Parathyroid adenoma (tissue), 2 donors: ENCODE measurements at regions not wholly inside any gene's neighbourhood (a gene's known extent, or its start where the extent isn't known, plus 50 kb on each side); places are given as distances from the start of the nearest gene placed in this dataset.

Experiments
- H2AFZ ChIP-seq: fragments of 300-600 bp; sonication (generic); one replicate; pipeline ENCODE4 v1.7.0; 2017; ENCODE audit warnings: antibody characterized with exemption, mild to moderate bottlenecking
- H3K27ac ChIP-seq: fragments of 300-600 bp; sonication (generic); one replicate; pipeline ENCODE4 v1.7.0; 2017
- H3K27me3 ChIP-seq: fragments of 300-600 bp; sonication (generic); one replicate; pipeline ENCODE4 v1.7.0; 2017; ENCODE audit warnings: low read length; ENCODE audit not compliant: control insufficient read depth, insufficient read depth
- H3K36me3 ChIP-seq: fragments of 300-600 bp; sonication (generic); one replicate; pipeline ENCODE4 v1.7.0; 2017; ENCODE audit warnings: low read length; ENCODE audit not compliant: control insufficient read depth, insufficient read depth
- H3K4me1 ChIP-seq: fragments of 300-600 bp; sonication (generic); one replicate; pipeline ENCODE4 v1.7.0; 2017; ENCODE audit warnings: control low read depth
- H3K4me2 ChIP-seq: fragments of 300-600 bp; sonication (generic); one replicate; pipeline ENCODE4 v1.7.0; 2017; ENCODE audit warnings: low read length
- H3K4me3 ChIP-seq: fragments of 300-600 bp; sonication (generic); one replicate; pipeline ENCODE4 v1.7.0; 2017; ENCODE audit warnings: low read depth, low read length
- H3K79me2 ChIP-seq: fragments of 300-600 bp; sonication (generic); one replicate; pipeline ENCODE4 v1.7.0; 2017; ENCODE audit warnings: control low read depth
- H3K9ac ChIP-seq: fragments of 300-600 bp; sonication (generic); one replicate; pipeline ENCODE4 v1.7.0; 2017; ENCODE audit warnings: mild to moderate bottlenecking
- H3K9me3 ChIP-seq: fragments of 300-600 bp; sonication (generic); one replicate; pipeline ENCODE4 v1.7.0; 2017; ENCODE audit warnings: low read length; ENCODE audit not compliant: control insufficient read depth
- CTCF ChIP-seq: fragments of 300-600 bp; sonication (generic); IDR thresholded peaks from one replicate; pipeline ENCODE4 v1.7.0; 2017; ENCODE audit warnings: antibody characterized with exemption, mild to moderate bottlenecking
- donor health status: primary hyperparathyroidism.

- H3K9ac ChIP-seq, result no peak overlapping the region
- no peak overlapping the region for H3K4me3 ChIP-seq
- no peak overlapping the region for H3K27ac ChIP-seq
- H3K79me2 ChIP-seq, result no peaks in the 10 kb centered on the region
- no peaks in the 10 kb centered on the region for H3K4me1 ChIP-seq
- TF ChIP-seq CTCF, result no peak
- H3K36me3 ChIP-seq, result no peaks in the 10 kb centered on the region
- H3K27me3 ChIP-seq, result no peaks in the 10 kb centered on the region
- H3K4me2 ChIP-seq, result no peak overlapping the region
- no peak overlapping the region for H2AFZ ChIP-seq
- no peaks in the 10 kb centered on the region for H3K9me3 ChIP-seq
Measured at GRCh38 chr22:33192156-33192555, 134.0 kb upstream of the SYN3 start.

- Histone ChIP-seq H3K27me3 (no peaks in the 10 kb centered on the region), H3K79me2 (no peaks in the 10 kb centered on the region), H3K4me1 (no peaks in the 10 kb centered on the region), H3K4me3 (no peak overlapping the region), H3K9ac (no peak overlapping the region), H3K4me2 (no peak overlapping the region), H3K9me3 (no peaks in the 10 kb centered on the region), H2AFZ (no peak overlapping the region), H3K36me3 (no peaks in the 10 kb centered on the region), H3K27ac (no peak overlapping the region)
- no peak for TF ChIP-seq CTCF
Measured at GRCh38 chr22:33188326-33188725, 130.1 kb upstream of the SYN3 start.

- Histone ChIP-seq H3K79me2 (no peaks in the 10 kb centered on the region), H3K27ac (no peak overlapping the region), H3K9me3 (no peaks in the 10 kb centered on the region), H3K27me3 (no peaks in the 10 kb centered on the region), H3K9ac (no peak overlapping the region), H2AFZ (no peak overlapping the region), H3K4me1 (no peaks in the 10 kb centered on the region), H3K36me3 (no peaks in the 10 kb centered on the region), H3K4me3 (no peak overlapping the region), H3K4me2 (no peak overlapping the region)
- TF ChIP-seq CTCF, result no peak
Measured at GRCh38 chr22:33186816-33187215, 128.6 kb upstream of the SYN3 start.

- H3K4me1 ChIP-seq, result no peaks in the 10 kb centered on the region
- H3K4me2 ChIP-seq, result no peak overlapping the region
- no peak for TF ChIP-seq CTCF
- H3K9ac ChIP-seq, result no peak overlapping the region
- no peaks in the 10 kb centered on the region for H3K79me2 ChIP-seq
- no peaks in the 10 kb centered on the region for H3K36me3 ChIP-seq
- H3K9me3 ChIP-seq, result no peaks in the 10 kb centered on the region
- H2AFZ ChIP-seq, result no peak overlapping the region
- H3K27me3 ChIP-seq, result no peaks in the 10 kb centered on the region
- H3K4me3 ChIP-seq, result no peak overlapping the region
- no peak overlapping the region for H3K27ac ChIP-seq
Measured at GRCh38 chr22:33180356-33180755, 122.2 kb upstream of the SYN3 start.

GRCh38 chr22:33167998-33168790, 110.0 kb upstream of the SYN3 start:
- no peaks in the 10 kb centered on the region for H3K9me3 ChIP-seq
- H3K4me3 ChIP-seq, result no peak overlapping the region
- H3K27ac ChIP-seq, result no peak overlapping the region
- H3K27me3 ChIP-seq, result no peaks in the 10 kb centered on the region
- H2AFZ ChIP-seq, result no peak overlapping the region
- no peaks in the 10 kb centered on the region for H3K4me1 ChIP-seq
- TF ChIP-seq CTCF, result no peak
- H3K4me2 ChIP-seq, result no peak overlapping the region
- H3K9ac ChIP-seq, result no peak overlapping the region
- no peaks in the 10 kb centered on the region for H3K36me3 ChIP-seq
- no peaks in the 10 kb centered on the region for H3K79me2 ChIP-seq
